Endothelial cell of umbilical vein (primary cell): ENCODE measurements at regions not wholly inside any gene's neighbourhood (a gene's known extent, or its start where the extent isn't known, plus 50 kb on each side); places are given as distances from the start of the nearest gene placed in this dataset.

Experiments used
- BruUV-seq: library from RNA; stranded (reverse); fragments of 400-500 nt; replicated peaks from 2 replicates; lab custom pipeline; 2021; lab: Mats Ljungman, UMichigan
- CTCF ChIA-PET: fragments of 300-600, 350-600 bp; sonication (Branson Sonifier 250); formaldehyde crosslinking; loops from one replicate; lab custom pipeline; 2021; ENCODE audit warnings: antibody characterized with exemption, inconsistent platforms; lab: Charles Lee
- POLR2A ChIA-PET: fragments of 300-600, 350-600 bp; sonication (Branson Sonifier 250); formaldehyde crosslinking; loops from one replicate; lab custom pipeline; 2021; ENCODE audit warnings: antibody characterized with exemption, inconsistent platforms; lab: Charles Lee
- DNase-seq: peaks from one replicate; pipeline ENCODE4 v3.0.0-alpha.2; 2011; ENCODE audit warnings: low read depth, low spot score
- FAIRE-seq: peaks from 2 replicates; lab custom pipeline; 2011; peaks lifted over from hg19 to GRCh38; lab: Jason Lieb, UNC
- H2AFZ ChIP-seq: 2 replicates; pipeline ENCODE4 v1.6.0; 2012; ENCODE audit warnings: low read depth, low read length, control low read depth, inconsistent platforms
- H3K27ac ChIP-seq: 2 replicates; pipeline ENCODE4 v1.5.1; 2011; ENCODE audit warnings: low read depth, mild to moderate bottlenecking, control low read depth, low read length, moderate library complexity; ENCODE audit not compliant: insufficient read depth
- H3K27me3 ChIP-seq, 2 experiments: 2 replicates each; pipeline versions ENCODE4 v1.6.0 to v1.6.1; 2011; ENCODE audit warnings: low read length in 2 of 2, mixed read lengths in 1 of 2; ENCODE audit not compliant: control insufficient read depth in 2 of 2, insufficient read depth in 2 of 2
- H3K36me3 ChIP-seq, 2 experiments: 2 replicates in 1 of 2; 3 replicates in 1 of 2; pipeline ENCODE4 v1.5.1; 2011; ENCODE audit warnings: low read length in 2 of 2, mild to moderate bottlenecking in 1 of 2, moderate library complexity in 1 of 2; ENCODE audit not compliant: control insufficient read depth in 2 of 2, insufficient read depth in 2 of 2; ENCODE audit errors: extremely low read depth in 1 of 2
- H3K4me1 ChIP-seq: 3 replicates; pipeline ENCODE4 v1.5.1; 2011; ENCODE audit warnings: mild to moderate bottlenecking, low read length; ENCODE audit not compliant: control insufficient read depth, insufficient read depth; ENCODE audit errors: extremely low read depth
- H3K4me2 ChIP-seq: 2 replicates; pipeline ENCODE4 v1.6.1; 2011; ENCODE audit warnings: low read length, control low read depth, mixed read lengths; ENCODE audit not compliant: insufficient read depth
- H3K4me3 ChIP-seq, 3 experiments: fragments of 200-600 bp in 1 of 3; sonication (generic), shearing (Covaris generic) in 1 of 3; replicated peaks in 1 of 3; 2 replicates each; pipeline ENCODE4 v1.5.1; 2011 to 2016; ENCODE audit warnings: control low read depth in 3 of 3, low read length in 3 of 3, mild to moderate bottlenecking in 2 of 3, inconsistent platforms in 1 of 3, low read depth in 1 of 3, moderate library complexity in 1 of 3; ENCODE audit not compliant: insufficient read depth in 1 of 3
- H3K79me2 ChIP-seq: 2 replicates; pipeline ENCODE4 v1.6.0; 2012; ENCODE audit warnings: low read length, inconsistent platforms; ENCODE audit not compliant: control insufficient read depth, insufficient read depth
- H3K9ac ChIP-seq: replicated peaks from 2 replicates; pipeline ENCODE3; 2011; ENCODE audit warnings: low read length, control low read depth; ENCODE audit not compliant: insufficient read depth; ENCODE audit errors: extremely low read depth
- H3K9me1 ChIP-seq: replicated peaks from 3 replicates; pipeline ENCODE4 v1.6.0; 2011; ENCODE audit warnings: mild to moderate bottlenecking, low read length; ENCODE audit not compliant: control insufficient read depth, insufficient read depth; ENCODE audit errors: extremely low read depth
- H3K9me3 ChIP-seq: replicated peaks from 2 replicates; pipeline ENCODE4 v1.5.1; 2012; ENCODE audit warnings: low read length, inconsistent platforms; ENCODE audit not compliant: control insufficient read depth, insufficient read depth
- H4K20me1 ChIP-seq: replicated peaks from 2 replicates; pipeline ENCODE3; 2011; ENCODE audit warnings: mild to moderate bottlenecking, low read length; ENCODE audit not compliant: control insufficient read depth, insufficient read depth; ENCODE audit errors: extremely low read depth
- EZH2 ChIP-seq: IDR thresholded peaks from 2 replicates; pipeline ENCODE4 v1.6.1; 2012; ENCODE audit warnings: borderline replicate concordance, low read depth, mild to moderate bottlenecking, moderate library complexity, low read length, inconsistent platforms; ENCODE audit not compliant: severe bottlenecking
- FOS ChIP-seq: IDR thresholded peaks from 2 replicates; pipeline ENCODE4 v1.6.1; 2011; ENCODE audit warnings: mild to moderate bottlenecking, low read length, moderate library complexity, borderline replicate concordance; ENCODE audit not compliant: insufficient read depth
- GATA2 ChIP-seq: IDR thresholded peaks from 2 replicates; pipeline ENCODE4 v1.7.0; 2011; ENCODE audit warnings: low read depth, mild to moderate bottlenecking, moderate library complexity, mixed read lengths, low read length; ENCODE audit not compliant: insufficient read length, insufficient read depth
- JUN ChIP-seq: IDR thresholded peaks from 2 replicates; pipeline ENCODE4 v1.6.1; 2011; ENCODE audit warnings: borderline replicate concordance, low read depth; ENCODE audit not compliant: insufficient read length, insufficient read depth
- MAX ChIP-seq: IDR thresholded peaks from 2 replicates; pipeline ENCODE4 v1.6.1; 2011; ENCODE audit not compliant: insufficient read depth, insufficient read length
- MYC ChIP-seq: IDR thresholded peaks from one replicate; pipeline ENCODE4 v1.6.1; 2011; ENCODE audit warnings: mild to moderate bottlenecking, low read depth, low read length
- POLR2A ChIP-seq: IDR thresholded peaks from 2 replicates; pipeline ENCODE4 v1.6.1; 2012; ENCODE audit warnings: low read depth, mild to moderate bottlenecking, control low read depth, low read length
- POLR2AphosphoS5 ChIP-seq: IDR thresholded peaks from 2 replicates; pipeline ENCODE4 v1.6.1; 2012; ENCODE audit warnings: low read depth, mild to moderate bottlenecking, control low read depth, low read length, moderate library complexity; ENCODE audit not compliant: insufficient read depth
- dilution Hi-C: fragments of 300-500 bp; cut with MboI; formaldehyde crosslinking; loops from one replicate; pipeline ENCODE4 v1.15.0; 2019; ENCODE audit warnings: low sequenced_read_pairs; ENCODE audit not compliant: extremely low pct_ligation_motif_present
- intact Hi-C: fragments of 100-400 bp; cut with micrococcal nuclease; formaldehyde crosslinking; loops from one replicate; pipeline ENCODE4 v1.10.0; 2022
- TF ChIP-seq, protein P1 (sequence below), 2 donors: IDR thresholded peaks; 1 replicate in 1 of 2; 2 replicates in 1 of 2; pipeline ENCODE4 v1.5.1; 2011; ENCODE audit warnings: low read length in 2 of 2, mild to moderate bottlenecking in 2 of 2, moderate library complexity in 2 of 2, control low read depth in 1 of 2, inconsistent platforms in 1 of 2, low read depth in 1 of 2; ENCODE audit not compliant: insufficient read depth in 1 of 2; ENCODE audit errors: extremely low read depth in 1 of 2

DNA sequence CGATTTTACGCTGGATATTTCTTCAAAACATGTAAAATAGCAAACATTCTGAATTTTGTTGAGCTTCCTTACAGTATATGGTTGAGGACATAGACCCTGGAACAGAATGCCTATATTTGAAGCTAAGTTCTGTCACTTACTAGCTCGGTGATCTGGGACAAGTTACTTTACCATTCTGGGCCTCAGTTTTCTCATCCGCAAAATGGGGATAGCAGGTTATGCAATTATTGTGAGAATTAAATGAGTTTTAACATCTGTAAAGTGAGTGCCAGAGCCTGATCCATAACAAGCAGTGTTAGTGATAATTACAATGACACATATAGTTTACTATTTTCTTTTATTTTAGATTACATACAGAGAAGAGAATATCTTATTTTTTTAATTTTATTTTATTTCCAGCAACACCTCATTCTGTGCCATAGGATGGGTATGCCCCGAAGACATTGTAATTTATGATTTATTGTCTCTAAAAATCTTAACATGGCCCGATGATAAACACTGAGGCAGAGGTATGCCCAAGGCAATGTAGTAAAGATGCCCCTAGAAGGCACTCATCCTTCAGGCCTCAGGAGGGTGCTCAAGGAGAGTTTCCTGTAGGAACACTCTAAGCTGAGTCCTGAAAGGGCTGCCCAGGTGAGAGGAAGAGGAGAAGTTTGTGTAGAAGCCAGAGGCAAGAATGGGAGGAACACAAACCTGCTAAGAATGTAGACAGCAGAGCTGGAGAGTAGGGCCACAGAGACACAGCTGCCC is 250.9 kb downstream of the BCL11A start:
- intact Hi-C loops = no loop called here
- no peak overlapping the region for H3K4me2 ChIP-seq
- H3K36me3 ChIP-seq = no peaks in the 10 kb centered on the region
- no peaks in the 10 kb centered on the region for H3K4me1 ChIP-seq
- no peaks in the 10 kb centered on the region for H3K27me3 ChIP-seq
- no peak overlapping the region for H3K4me3 ChIP-seq
- H2AFZ ChIP-seq = no peak overlapping the region
- H3K79me2 ChIP-seq = no peaks in the 10 kb centered on the region
- no peaks in the 10 kb centered on the region for H4K20me1 ChIP-seq
- no peaks in the 10 kb centered on the region for H3K9me1 ChIP-seq
- no peak overlapping the region for H3K27ac ChIP-seq
- TF ChIP-seq EZH2 (no peak), GATA2 (no peak), FOS (no peak), MAX (no peak), POLR2AphosphoS5 (no peak), MYC (no peak), POLR2A (no peak), JUN (no peak)
- TF ChIP-seq, protein P1, sequence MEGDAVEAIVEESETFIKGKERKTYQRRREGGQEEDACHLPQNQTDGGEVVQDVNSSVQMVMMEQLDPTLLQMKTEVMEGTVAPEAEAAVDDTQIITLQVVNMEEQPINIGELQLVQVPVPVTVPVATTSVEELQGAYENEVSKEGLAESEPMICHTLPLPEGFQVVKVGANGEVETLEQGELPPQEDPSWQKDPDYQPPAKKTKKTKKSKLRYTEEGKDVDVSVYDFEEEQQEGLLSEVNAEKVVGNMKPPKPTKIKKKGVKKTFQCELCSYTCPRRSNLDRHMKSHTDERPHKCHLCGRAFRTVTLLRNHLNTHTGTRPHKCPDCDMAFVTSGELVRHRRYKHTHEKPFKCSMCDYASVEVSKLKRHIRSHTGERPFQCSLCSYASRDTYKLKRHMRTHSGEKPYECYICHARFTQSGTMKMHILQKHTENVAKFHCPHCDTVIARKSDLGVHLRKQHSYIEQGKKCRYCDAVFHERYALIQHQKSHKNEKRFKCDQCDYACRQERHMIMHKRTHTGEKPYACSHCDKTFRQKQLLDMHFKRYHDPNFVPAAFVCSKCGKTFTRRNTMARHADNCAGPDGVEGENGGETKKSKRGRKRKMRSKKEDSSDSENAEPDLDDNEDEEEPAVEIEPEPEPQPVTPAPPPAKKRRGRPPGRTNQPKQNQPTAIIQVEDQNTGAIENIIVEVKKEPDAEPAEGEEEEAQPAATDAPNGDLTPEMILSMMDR (IDR thresholded peaks at IDR 0.05; ENCODE audit: extremely low read depth in 1 of 2, insufficient read depth in 1 of 2, low read depth in 1 of 2, low read length in 2 of 2) = no peak
- FAIRE-seq (no peak), DNase-seq (no peak)
- ChIA-PET CTCF (no interaction called here), POLR2A (no interaction called here)
- H3K9me3 ChIP-seq = no peaks in the 10 kb centered on the region
- no peak overlapping the region for H3K9ac ChIP-seq
- no TSS peak for BruUV-seq
- dilution Hi-C loops = no loop called here
